Brain microvascular endothelial cell (primary cell): ENCODE measurements at regions not wholly inside any gene's neighbourhood (a gene's known extent, or its start where the extent isn't known, plus 50 kb on each side); places are given as distances from the start of the nearest gene placed in this dataset.

Source experiments
- DNase-seq: peaks from one replicate; pipeline ENCODE4 v3.0.0-alpha.2; 2020
- H3K27ac ChIP-seq: fragments of 250-450 bp; sonication (Bioruptor Pico); 2 replicates; pipeline ENCODE4 v1.5.1; 2020; ENCODE audit warnings: mild to moderate bottlenecking, moderate library complexity
- H3K27me3 ChIP-seq: fragments of 250-450 bp; sonication (Bioruptor Pico); replicated peaks from 2 replicates; pipeline ENCODE4 v1.5.1; 2020; ENCODE audit warnings: mild to moderate bottlenecking
- H3K36me3 ChIP-seq: fragments of 250-450 bp; sonication (Bioruptor Pico); replicated peaks from 2 replicates; pipeline ENCODE4 v1.5.1; 2020; ENCODE audit warnings: mild to moderate bottlenecking
- H3K4me3 ChIP-seq: 2 replicates; pipeline ENCODE4 v1.5.1; 2011; ENCODE audit warnings: low read depth, mild to moderate bottlenecking, control low read depth, low read length, moderate library complexity
- CTCF ChIP-seq: IDR thresholded peaks from 2 replicates; pipeline ENCODE4 v1.5.1; 2011; ENCODE audit warnings: low read depth, mild to moderate bottlenecking, moderate library complexity, low read length, control low read depth, inconsistent platforms; ENCODE audit errors: missing control alignments
- in situ Hi-C: cut with HindIII; loops from 2 replicates; pipeline ENCODE4 v1.10.0; 2017; ENCODE audit warnings: low sequenced_read_pairs, low pct_ligation_motif_present

DNA sequence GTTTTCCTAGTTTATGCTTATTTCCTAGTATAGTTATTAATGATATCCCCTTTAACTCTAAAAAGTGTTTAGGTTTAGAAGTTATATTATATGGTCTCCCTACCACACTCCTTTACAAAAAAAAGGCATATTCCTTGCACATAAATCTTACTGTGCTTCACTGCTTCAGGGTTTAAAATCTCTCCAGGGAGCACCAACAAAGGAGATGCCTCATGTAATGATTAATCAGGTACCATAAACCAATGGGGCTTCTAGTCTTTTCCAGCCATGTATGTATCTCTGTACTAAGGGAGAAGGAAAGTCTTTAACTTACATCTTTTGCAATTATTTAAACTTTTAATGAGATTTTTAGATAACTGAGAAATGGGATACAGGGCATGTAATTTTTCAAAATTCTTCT is 91.5 kb upstream of the RBMS3 start:
- no peak for TF ChIP-seq CTCF
- Histone ChIP-seq H3K36me3 (no peaks in the 10 kb centered on the region), H3K4me3 (no peak overlapping the region), H3K27me3 (no peaks in the 10 kb centered on the region), H3K27ac (no peak overlapping the region)
- in situ Hi-C loops: no loop called here
- DNase-seq: no peak

DNA sequence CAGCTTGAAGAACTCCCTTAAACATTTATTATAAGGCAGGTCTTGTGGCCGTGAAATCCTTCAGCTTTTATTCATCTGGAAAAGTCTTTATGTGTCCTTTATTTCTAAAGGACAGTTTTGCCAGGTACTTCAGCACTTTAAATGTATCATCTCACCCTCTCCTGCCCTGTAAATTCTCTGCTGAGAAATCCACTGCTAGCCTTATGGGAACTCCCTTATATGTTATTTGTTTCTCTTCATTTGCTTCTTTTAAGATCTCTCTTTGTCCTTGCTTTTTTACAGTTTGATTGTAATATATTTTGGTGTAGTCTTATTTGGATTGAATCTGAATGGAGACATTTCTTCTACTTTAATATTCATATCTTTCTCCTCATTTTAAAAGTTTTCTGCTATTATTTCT is 86.7 kb upstream of the RBMS3 start:
- in situ Hi-C loops: no loop called here

GRCh38 chr3:29195056-29195455 is 85.8 kb upstream of the RBMS3 start:
- H3K27ac ChIP-seq: no peak overlapping the region
- in situ Hi-C loops: no loop called here
- H3K4me3 ChIP-seq: no peak overlapping the region
- DNase-seq: no peak
- H3K36me3 ChIP-seq: no peaks in the 10 kb centered on the region
- H3K27me3 ChIP-seq: no peaks in the 10 kb centered on the region
- TF ChIP-seq CTCF: no peak

More for the DNA sequence above, 86.7 kb upstream of the RBMS3 start:
- no peak for TF ChIP-seq CTCF
- Histone ChIP-seq H3K36me3 (no peaks in the 10 kb centered on the region), H3K27me3 (no peaks in the 10 kb centered on the region), H3K27ac (no peak overlapping the region), H3K4me3 (no peak overlapping the region)
- no peak for DNase-seq

GRCh38 chr3:29201604-29202003 is 79.3 kb upstream of the RBMS3 start:
- Histone ChIP-seq H3K27me3 (no peaks in the 10 kb centered on the region), H3K36me3 (no peaks in the 10 kb centered on the region), H3K27ac (no peak overlapping the region), H3K4me3 (no peak overlapping the region)
- DNase-seq: no peak
- in situ Hi-C loops: no loop called here
- TF ChIP-seq CTCF: no peak

GRCh38 chr3:29202378-29202777 is 78.5 kb upstream of the RBMS3 start:
- Histone ChIP-seq H3K4me3 (no peak overlapping the region), H3K27me3 (no peaks in the 10 kb centered on the region), H3K27ac (peak overlapping the region; percentile 13), H3K36me3 (no peaks in the 10 kb centered on the region)
- in situ Hi-C loops: no loop called here
- no peak for DNase-seq
- no peak for TF ChIP-seq CTCF

GRCh38 chr3:29203851-29204250 is 77.0 kb upstream of the RBMS3 start:
- in situ Hi-C loops: no loop called here
- Histone ChIP-seq H3K4me3 (no peak overlapping the region), H3K27ac (no peak overlapping the region), H3K27me3 (no peaks in the 10 kb centered on the region), H3K36me3 (no peaks in the 10 kb centered on the region)
- no peak for TF ChIP-seq CTCF
- DNase-seq: no peak
